Skin epidermis (tissue), 12 donors: ENCODE measurements at regions not wholly inside any gene's neighbourhood (a gene's known extent, or its start where the extent isn't known, plus 50 kb on each side); places are given as distances from the start of the nearest gene placed in this dataset.
"Not testable (repeated sequence)": the region's sequence is repeated elsewhere in the genome, so short reads cannot be mapped to it uniquely, and the experiment has no call there.

Source experiments
- H3K27ac ChIP-seq, 21 experiments: fragments of 200-600 bp; sonication (generic) in 11 of 21; one replicate each; pipeline ENCODE4 v1.5.0; 2020; ENCODE audit warnings: mild to moderate bottlenecking in 3 of 21, inconsistent platforms in 2 of 21, moderate library complexity in 2 of 21
- H3K4me3 ChIP-seq, 7 experiments: fragments of 200-600 bp; sonication (generic) in 2 of 7; one replicate each; pipeline ENCODE4 v1.5.0; 2020; ENCODE audit warnings: inconsistent platforms in 2 of 7, mild to moderate bottlenecking in 2 of 7, moderate library complexity in 1 of 7

GRCh38 chr10:33612116-33612515, 277.6 kb upstream of the NRP1 start:
- H3K27ac ChIP-seq: peak overlapping the region in 15 of 21 experiments; percentile 24 to 80 (median 52)
- no peak overlapping the region for H3K4me3 ChIP-seq

- H3K27ac ChIP-seq: peak overlapping the region in 1 of 21 experiments; percentile 58
Observed at GRCh38 chr10:33611423-33611822, 277.0 kb upstream of the NRP1 start.

GRCh38 chr10:33609546-33609945, 275.1 kb upstream of the NRP1 start:
- Histone ChIP-seq H3K4me3 (no peak overlapping the region), H3K27ac (no peak overlapping the region)

More at GRCh38 chr10:33611423-33611822, 277.0 kb upstream of the NRP1 start:
- H3K4me3 ChIP-seq: no peak overlapping the region

GRCh38 chr10:33602278-33602677, 267.8 kb upstream of the NRP1 start:
- H3K4me3 ChIP-seq: no peak overlapping the region
- no peak overlapping the region for H3K27ac ChIP-seq

- H3K27ac ChIP-seq: no peak overlapping the region
- no peak overlapping the region for H3K4me3 ChIP-seq
Observed at GRCh38 chr10:33600381-33600780, 265.9 kb upstream of the NRP1 start.

- no peak overlapping the region for H3K27ac ChIP-seq
- no peak overlapping the region for H3K4me3 ChIP-seq
Observed at GRCh38 chr10:33596422-33596821, 262.0 kb upstream of the NRP1 start.

GRCh38 chr10:33594475-33594874, 260.0 kb upstream of the NRP1 start:
- no peak overlapping the region for H3K4me3 ChIP-seq
- no peak overlapping the region for H3K27ac ChIP-seq

GRCh38 chr10:33588974-33589600, 254.6 kb upstream of the NRP1 start:
- no peak overlapping the region for H3K4me3 ChIP-seq

GRCh38 chr10:33584596-33584995, 250.1 kb upstream of the NRP1 start:
- not testable (repeated sequence) for H3K27ac ChIP-seq, H3K4me3 ChIP-seq

More at GRCh38 chr10:33588974-33589600, 254.6 kb upstream of the NRP1 start:
- no peak overlapping the region for H3K27ac ChIP-seq

GRCh38 chr10:33579996-33580395, 245.5 kb upstream of the NRP1 start:
- H3K27ac ChIP-seq: no peak overlapping the region
- no peak overlapping the region for H3K4me3 ChIP-seq

GRCh38 chr10:33573606-33574005, 239.1 kb upstream of the NRP1 start:
- no peak overlapping the region for H3K27ac ChIP-seq
- no peak overlapping the region for H3K4me3 ChIP-seq

- no peak overlapping the region for H3K27ac ChIP-seq
- H3K4me3 ChIP-seq: no peak overlapping the region
Observed at GRCh38 chr10:33571616-33572015, 237.1 kb upstream of the NRP1 start.

- no peak overlapping the region for H3K4me3 ChIP-seq
- peak overlapping the region in 2 of 21 experiments; percentile 30 to 40 for H3K27ac ChIP-seq
Observed at GRCh38 chr10:33570495-33570894, 236.0 kb upstream of the NRP1 start.

- no peak overlapping the region for H3K4me3 ChIP-seq
- no peak overlapping the region for H3K27ac ChIP-seq
Observed at GRCh38 chr10:33569702-33570101, 235.2 kb upstream of the NRP1 start.

- H3K27ac ChIP-seq: no peak overlapping the region
Observed at GRCh38 chr10:33566426-33566825, 232.0 kb upstream of the NRP1 start.

GRCh38 chr10:33566001-33566400, 231.5 kb upstream of the NRP1 start:
- Histone ChIP-seq H3K4me3 (no peak overlapping the region), H3K27ac (no peak overlapping the region)

More at GRCh38 chr10:33566426-33566825, 232.0 kb upstream of the NRP1 start:
- no peak overlapping the region for H3K4me3 ChIP-seq

GRCh38 chr10:33565231-33565630, 230.8 kb upstream of the NRP1 start:
- Histone ChIP-seq H3K4me3 (no peak overlapping the region), H3K27ac (no peak overlapping the region)

- no peak overlapping the region for H3K27ac ChIP-seq
- no peak overlapping the region for H3K4me3 ChIP-seq
Observed at GRCh38 chr10:33559105-33559504, 224.6 kb upstream of the NRP1 start.

- Histone ChIP-seq H3K4me3 (no peak overlapping the region), H3K27ac (no peak overlapping the region)
Observed at GRCh38 chr10:33557313-33557712, 222.8 kb upstream of the NRP1 start.

GRCh38 chr10:33556620-33557019, 222.2 kb upstream of the NRP1 start:
- no peak overlapping the region for H3K27ac ChIP-seq
- H3K4me3 ChIP-seq: no peak overlapping the region

- Histone ChIP-seq H3K4me3 (no peak overlapping the region), H3K27ac (no peak overlapping the region)
Observed at GRCh38 chr10:33556103-33556502, 221.6 kb upstream of the NRP1 start.
